GM13977 (cell line): ENCODE measurements at regions not wholly inside any gene's neighbourhood (a gene's known extent, or its start where the extent isn't known, plus 50 kb on each side); places are given as distances from the start of the nearest gene placed in this dataset.

Experiments
- DNase-seq: peaks from one replicate; pipeline ENCODE4 v3.0.0; 2012; ENCODE audit warnings: low spot score
- in situ Hi-C: fragments of 300-500 bp; cut with MboI; formaldehyde crosslinking; loops from one replicate; pipeline ENCODE4 v1.12.0; 2022; ENCODE audit warnings: low sequenced_read_pairs, low pct_unique_long_range_greater_than_20kb, mixed read lengths, inconsistent platforms; ENCODE audit not compliant: unreplicated experiment
- TF ChIP-seq, protein P1 (sequence below): IDR thresholded peaks from 2 replicates; pipeline ENCODE4 v1.5.1; 2012; ENCODE audit warnings: mild to moderate bottlenecking, control low read depth; ENCODE audit not compliant: insufficient read depth; ENCODE audit errors: extremely low read depth, missing control alignments

DNA sequence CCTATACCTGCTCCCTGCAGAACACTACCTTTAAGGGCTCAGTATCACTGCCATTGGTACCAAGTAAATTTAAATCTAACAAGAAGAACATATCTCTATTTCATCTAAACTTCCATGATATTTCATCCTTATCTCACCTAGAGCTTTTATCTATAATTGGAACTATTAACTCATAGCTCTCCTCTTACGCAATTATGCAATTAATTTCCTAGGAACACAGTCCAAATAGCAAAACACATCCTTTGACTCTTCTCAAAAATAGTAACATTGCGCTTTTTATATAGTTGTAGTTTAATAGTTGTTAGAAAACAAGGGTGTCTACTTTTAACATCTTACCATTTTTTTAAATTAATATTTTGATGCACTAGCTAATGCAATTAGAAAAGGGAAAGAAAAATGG lies 986.8 kb upstream of the SLC35B3 start:
- DNase-seq: no peak
- in situ Hi-C loops: no loop called here
- TF ChIP-seq, protein P1, sequence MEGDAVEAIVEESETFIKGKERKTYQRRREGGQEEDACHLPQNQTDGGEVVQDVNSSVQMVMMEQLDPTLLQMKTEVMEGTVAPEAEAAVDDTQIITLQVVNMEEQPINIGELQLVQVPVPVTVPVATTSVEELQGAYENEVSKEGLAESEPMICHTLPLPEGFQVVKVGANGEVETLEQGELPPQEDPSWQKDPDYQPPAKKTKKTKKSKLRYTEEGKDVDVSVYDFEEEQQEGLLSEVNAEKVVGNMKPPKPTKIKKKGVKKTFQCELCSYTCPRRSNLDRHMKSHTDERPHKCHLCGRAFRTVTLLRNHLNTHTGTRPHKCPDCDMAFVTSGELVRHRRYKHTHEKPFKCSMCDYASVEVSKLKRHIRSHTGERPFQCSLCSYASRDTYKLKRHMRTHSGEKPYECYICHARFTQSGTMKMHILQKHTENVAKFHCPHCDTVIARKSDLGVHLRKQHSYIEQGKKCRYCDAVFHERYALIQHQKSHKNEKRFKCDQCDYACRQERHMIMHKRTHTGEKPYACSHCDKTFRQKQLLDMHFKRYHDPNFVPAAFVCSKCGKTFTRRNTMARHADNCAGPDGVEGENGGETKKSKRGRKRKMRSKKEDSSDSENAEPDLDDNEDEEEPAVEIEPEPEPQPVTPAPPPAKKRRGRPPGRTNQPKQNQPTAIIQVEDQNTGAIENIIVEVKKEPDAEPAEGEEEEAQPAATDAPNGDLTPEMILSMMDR: no peak

DNA sequence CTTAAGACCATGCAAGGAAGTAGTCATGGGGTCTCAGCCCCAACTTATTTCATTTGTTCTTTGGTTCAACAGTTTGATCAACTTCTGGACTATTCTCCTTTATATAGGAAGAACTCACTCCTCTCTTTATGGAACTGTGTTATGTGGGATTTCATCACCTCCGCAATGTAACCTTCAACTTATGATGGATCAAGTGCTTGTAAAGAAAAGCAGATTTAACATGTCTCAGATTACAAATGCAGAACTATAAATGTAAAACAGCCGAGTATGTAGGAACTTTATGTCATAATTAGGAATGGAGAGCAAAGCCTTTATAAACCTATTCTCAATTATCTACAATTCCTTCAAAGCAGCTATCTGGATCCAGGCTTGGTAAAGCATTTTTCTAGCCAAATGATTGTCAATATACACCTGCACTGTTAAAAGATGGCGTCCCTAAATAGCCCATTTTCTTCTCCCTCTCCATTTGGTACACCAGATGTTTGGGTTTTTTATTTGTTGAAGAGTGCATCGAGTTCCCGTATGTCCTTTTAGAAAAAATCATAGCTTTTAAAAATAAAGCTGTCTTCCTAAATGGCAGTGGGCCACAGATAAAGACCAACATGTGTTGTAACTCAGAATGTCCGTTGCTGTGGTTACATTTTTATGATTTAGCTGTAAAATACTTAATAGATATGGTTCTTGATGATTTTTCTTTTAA lies 985.1 kb upstream of the SLC35B3 start:
- TF ChIP-seq, protein P1: no peak

DNA sequence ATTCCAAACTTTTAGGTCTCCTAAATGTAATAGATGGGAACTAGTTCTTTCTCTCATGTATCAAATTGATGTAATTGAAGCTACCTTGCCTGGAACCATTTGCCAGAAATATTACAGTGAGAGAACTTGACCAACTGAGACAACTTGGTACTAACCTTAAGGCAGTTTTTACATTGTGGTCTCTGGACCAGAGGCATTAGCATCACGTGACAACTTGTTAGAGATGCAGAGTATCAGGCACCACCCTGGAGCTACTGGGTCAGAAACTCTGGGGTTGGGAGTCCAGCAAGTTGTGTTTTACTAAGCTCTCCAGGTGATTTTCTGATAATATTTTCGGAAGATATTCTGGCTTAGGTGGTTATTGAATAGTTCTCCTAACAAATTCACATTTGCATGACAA lies 982.1 kb upstream of the SLC35B3 start:
- TF ChIP-seq, protein P1: no peak
- no peak for DNase-seq
- in situ Hi-C loops: no loop called here

More for the DNA sequence above, 985.1 kb upstream of the SLC35B3 start:
- in situ Hi-C loops: no loop called here
- DNase-seq: no peak

DNA sequence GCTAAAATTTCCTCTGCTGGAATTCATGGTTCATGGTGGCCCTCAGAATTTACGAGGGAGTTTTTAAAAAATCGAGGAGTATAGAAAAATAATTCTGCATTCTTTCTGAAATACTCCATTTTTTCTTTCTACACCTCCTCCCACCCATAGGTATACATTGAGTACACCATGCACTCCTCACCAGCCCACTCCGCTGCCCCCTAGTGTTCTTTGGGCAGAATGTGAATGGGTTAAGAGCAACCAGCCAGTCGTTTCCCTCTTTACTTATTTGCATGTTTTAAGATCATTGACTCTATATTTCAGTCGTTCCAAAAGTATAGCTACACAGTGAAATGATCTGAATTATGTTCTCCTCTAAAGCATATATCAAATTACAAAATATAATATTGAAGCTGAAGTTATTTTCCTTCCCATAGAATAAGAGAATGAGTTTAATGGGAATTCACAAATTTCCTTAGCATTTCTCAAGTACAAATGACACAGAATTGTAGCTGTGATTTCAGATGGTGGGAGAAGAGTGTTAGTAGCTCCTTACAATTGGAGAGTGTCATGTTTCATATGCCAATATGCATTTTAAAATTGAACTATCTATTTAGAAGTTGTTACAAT lies 977.7 kb upstream of the SLC35B3 start:
- in situ Hi-C loops: no loop called here
- TF ChIP-seq, protein P1: peak; percentile 65
- DNase-seq: peak; percentile 25

- TF ChIP-seq, protein P1: no peak
- no peak for DNase-seq
- in situ Hi-C loops: no loop called here
Observed at GRCh38 chr6:9409126-9409525, 973.8 kb upstream of the SLC35B3 start.

- DNase-seq: no peak
- TF ChIP-seq, protein P1: no peak
- in situ Hi-C loops: no loop called here
Observed at GRCh38 chr6:9408402-9409117, 973.2 kb upstream of the SLC35B3 start.
